ENCODE measurements at regions not wholly inside any gene's neighbourhood (a gene's known extent, or its start where the extent isn't known, plus 50 kb on each side); places are given as distances from the start of the nearest gene placed in this dataset.

DNA sequence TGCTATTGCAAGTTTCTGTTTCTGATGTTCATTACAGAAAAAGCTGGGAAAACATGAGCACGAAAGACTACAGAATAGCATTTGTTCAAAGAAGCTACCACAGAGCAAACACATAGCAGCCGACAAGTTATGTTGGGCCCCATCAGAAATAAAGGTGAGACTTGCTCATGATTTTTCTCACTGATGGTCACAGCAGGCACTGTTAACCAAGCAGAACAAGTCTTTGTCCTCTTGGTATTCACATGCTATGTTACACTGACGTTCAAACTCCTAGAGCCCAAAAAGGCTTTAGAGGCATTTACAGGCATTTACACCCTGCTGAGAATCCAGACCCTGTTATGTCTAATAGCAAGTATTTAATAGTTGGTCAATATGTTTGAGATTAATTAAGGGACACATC, 235.0 kb upstream of the HNMT start:
- DNase-seq = no peak

DNA sequence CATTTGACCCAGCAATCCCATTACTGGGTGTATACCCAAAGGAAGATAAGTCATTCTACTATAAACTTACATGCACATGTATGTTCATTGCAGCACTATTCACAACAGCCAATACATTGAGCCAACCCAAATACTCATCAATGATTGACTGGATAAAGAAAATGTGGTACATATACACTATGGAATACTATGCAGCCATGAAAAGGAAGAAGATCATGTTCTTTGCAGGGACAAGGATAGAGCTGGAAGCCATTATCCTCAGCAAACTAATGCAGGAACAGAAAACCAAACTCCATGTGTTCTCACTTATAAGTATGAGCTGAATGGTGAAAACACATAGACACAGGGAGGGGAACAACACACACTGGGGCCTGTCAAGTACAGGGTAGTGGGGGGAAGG, 226.7 kb upstream of the HNMT start:
- DNase-seq = no peak

DNA sequence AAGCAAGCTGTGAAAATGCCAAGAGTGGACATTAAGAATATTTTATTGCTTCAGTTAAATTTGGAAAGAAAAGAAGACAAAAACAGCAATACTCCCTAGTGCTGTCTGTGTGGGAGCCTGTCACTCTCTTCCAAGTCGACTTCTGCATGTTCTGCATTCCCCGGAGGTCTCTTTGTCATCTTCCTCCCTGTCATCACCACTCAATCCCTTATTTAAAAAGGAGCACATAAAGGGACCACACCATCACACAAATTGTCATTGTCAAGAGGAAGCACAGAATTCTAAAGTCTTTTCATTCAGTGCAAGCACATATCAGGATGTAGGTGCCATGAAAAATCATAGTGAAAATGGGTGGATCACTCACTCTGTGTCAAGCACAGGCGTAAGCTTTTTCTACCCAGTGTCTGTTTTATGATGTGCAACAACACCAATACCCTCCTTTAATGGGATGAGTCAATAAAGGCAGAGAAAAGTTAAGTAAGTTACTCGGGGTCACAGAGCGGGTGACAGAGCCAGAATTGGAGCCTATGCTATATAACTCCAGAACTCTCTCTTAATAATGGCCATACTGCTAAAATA, 222.4 kb upstream of the HNMT start:
- no peak for DNase-seq

DNA sequence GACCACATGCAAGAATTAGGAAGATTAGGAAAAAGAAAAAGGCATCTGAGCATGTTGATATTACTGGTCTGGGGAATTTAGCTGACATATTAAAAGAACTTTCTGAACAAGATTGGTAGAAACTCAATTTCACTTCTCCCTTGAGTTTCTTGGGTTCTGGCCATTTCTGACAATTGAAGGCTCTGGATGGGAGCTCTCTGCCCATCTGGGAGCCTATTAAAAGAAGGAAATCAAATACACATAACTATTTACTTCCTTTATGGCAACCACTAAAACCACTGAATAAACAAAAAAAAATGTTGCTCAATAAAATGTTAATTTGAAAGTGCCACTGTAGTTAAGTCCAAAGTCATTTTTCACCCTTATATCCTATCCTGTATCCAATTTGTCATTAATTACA, 216.8 kb upstream of the HNMT start:
- DNase-seq = no peak

DNA sequence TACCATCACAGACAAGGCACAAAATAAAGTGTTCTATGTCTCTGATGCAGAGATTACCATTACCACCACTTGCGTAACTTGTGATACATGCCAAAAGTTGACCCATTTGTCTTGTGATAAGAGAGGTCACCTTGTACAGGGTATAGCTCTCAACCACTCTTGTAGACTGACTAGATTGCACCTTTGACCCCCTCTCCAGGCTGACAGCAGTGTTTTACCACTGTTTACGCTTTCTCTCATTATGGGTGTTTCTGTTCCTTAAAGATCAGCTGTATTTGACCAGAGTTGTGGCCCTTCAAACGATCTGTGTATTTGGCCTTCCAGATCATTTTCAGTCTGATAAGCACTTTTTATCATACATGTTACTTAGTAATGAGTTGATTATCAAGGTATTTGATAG, 215.7 kb upstream of the HNMT start:
- no peak for DNase-seq

DNA sequence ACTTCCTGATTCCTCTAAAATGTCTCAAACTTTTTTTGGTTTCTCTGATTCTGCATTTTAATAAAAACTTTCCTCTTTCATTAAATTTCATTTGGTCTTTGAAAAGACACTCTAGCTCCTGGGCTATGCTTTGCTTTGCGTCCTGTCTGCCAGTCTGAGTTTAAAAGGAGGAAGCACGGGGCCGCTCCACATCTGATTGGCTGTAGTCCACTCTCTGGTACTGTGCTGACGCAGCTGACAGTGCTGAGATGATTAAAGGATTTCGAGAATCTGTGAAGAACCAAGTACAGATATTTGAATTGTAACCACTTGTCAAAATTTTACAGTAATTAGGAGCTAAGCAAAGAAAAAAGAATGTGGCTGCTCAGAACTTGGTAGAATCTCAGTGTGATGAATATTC, 199.6 kb upstream of the HNMT start:
- no peak for DNase-seq

DNA sequence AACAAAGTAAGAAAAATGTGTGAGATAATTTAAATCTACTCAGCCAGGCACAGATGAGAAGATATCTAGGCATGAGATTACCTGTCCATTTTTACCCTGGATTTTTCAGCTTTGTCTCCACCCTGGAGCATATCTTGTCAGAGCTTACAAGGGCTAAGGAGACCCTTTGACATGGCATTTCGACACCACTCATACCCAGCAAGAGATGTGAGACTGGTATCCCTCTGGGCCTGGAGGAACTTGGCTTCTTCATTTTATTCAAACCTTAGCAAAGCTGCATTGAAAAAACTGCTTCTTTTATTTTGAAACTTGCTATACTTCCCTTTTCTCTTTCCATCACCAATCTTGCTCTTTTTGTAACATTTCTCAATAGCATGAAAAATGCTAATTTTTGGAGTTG, 194.9 kb upstream of the HNMT start:
- DNase-seq = no peak

DNA sequence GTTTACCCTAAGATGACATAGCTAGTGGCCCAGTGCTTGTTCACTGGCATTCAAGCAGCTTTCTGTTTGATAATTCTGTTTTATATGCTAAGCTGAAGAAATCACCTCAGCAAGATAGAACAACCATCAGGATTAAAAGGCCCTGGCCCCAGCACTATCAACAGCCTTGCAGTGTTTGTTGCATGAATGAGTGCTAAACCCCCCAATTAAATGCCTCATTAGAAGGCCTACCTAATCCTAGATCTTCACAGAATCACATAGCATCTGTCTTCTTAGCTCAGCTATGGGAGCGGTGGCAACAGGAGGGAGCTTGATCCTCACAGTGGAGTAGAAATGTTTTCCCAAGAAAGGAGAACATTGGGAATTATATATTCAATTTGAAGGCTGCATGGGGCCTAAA, 194.1 kb upstream of the HNMT start:
- DNase-seq = no peak

DNA sequence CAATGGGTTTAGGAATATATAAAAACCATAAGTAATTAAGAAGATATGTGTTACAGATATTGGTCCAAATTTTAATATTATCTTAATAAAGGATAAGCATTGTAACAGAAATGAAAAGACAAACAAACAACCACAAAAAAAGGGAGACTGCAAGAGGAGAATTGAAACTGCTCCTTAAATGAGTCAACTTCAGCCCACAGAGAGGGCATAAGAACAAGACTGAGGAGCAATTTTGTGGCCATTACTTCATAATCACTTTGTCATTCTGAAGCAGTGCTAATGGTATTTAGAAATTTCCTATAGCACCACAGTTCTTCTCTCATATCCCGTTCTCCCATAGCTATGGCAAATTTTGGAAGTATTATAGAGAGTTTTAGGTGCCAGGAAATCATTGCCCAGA, 193.2 kb upstream of the HNMT start:
- DNase-seq = no peak

DNA sequence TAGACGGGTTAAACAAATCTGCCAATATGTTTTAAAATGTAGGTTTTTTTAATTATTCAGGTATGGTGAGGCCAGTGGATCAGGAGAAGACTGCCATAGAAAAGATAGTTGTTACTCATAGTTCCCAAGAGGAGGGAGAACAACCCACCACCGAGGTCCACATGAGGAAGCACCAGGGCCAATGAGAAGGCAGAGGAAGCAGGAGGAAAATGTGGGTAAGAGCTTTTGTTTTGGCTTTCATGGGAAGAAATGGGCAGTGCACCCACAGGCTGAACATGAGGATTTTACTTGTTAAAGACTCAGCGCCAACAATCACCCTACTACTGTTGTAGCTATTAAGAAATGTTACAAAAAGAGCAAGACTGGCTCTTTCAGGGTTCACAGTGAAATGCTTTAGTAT, 191.8 kb upstream of the HNMT start:
- DNase-seq = no peak

DNA sequence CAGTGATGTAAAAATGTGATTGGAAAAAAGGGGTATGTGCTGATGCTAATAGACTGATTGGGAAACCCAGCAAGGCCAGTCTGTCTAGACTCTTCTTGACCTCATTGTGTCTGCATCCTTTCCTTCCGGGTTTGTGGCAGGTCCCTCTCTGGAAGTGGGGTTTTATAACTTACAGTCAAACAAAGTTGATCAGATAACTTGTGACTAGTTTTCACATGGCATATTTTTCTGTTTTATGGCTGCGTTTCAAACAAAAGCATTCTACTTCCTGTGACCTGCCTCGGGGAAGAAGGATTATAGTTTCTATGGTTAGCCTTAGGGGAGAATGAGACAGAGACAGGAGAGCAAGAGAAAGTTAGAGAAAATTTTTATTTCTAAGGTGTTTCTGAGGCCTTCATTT, 188.7 kb upstream of the HNMT start:
- DNase-seq = no peak

DNA sequence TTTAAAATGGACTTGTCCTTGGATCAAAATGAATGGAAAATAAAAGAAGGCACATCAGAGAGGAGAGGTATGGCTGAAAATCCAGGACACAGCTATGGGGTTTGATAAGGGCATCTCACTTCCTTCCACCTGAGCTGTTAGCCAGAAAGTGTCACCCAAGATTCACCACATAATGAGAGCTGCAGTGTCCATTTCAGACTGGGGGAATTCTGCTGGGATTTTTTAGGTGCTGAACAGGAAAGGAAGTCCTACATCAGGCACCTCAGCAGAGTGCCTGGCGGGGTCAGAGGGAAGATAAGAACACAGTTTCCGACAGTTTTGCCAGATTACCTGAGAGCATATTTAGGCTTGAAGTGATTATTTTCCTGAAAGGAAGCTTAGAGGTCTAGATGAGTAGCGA, 187.6 kb upstream of the HNMT start:
- DNase-seq = no peak

DNA sequence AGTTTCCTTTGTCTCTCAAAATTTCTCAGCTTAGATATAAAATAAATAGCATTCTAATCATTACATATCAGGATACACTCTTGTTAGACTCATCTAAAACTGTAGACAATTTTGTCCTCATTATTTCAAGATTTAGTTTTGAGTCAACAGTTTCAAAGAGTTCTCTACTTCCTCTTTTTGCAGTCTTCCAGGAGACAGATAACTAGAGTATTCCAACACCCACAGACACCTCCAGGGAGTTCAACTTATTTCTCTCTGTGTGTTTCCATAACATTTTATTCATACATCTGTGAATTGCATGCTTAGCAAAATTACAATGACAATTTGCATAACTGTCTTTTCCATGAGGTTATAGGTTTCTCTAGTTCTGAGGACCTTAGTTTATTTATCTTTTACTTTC, 166.6 kb upstream of the HNMT start:
- no peak for DNase-seq

DNA sequence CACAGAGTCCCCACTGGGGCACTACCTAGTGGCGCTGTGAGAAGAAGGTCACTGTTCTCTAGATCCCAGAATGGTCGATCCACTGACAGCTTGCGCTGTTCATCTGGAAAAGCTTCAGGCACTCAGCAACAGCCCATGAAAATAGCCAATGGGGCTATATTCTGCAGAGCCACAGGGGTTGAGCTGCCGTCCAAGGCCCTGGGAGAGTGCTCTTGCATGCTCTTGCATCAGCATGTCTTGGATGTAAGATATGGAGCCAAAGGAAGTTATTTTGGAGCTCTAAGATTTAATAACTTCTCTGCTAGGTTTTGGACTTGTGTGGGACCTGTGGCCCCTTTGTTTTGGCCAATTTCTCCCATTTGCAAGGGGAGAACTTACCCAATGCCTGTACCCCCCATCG, 164.7 kb upstream of the HNMT start:
- no peak for DNase-seq

DNA sequence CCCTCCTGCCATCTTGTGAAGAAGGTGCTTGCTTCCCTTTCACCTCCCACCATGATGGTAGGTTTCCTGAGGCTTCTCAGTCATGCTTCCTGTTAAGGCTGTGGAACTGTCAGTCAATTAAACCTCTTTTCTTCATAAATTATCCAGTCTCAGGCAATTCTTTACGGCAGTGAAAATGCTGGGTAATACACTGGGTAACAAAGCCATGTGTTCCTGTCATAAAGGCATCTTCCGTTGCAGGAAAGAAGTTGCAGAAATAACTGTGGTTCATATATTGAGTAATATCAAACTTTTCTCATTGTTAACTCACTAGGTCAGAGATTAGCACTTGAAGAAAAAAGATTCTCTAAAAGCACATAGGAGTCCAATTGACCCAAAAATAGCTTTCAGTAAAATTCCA, 163.9 kb upstream of the HNMT start:
- no peak for DNase-seq

DNA sequence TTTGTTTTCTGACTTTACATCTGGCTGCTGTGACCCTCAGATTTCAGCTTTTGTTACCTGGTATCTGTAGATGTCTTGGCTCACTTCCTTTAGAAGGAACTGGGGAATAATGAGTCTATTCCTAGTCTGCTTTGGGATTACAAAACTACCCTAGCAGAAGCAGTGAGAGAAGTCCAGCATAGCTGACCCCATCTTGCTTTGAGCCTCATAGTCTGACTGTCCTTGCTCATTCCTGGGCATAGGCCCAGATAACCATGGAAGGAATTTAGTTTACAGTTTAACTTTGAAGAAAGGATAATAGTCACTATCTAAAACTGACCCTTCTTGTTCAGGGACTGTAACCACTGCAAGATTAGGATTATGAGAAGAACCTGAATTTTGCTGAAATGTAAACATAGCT, 163.0 kb upstream of the HNMT start:
- DNase-seq = no peak

DNA sequence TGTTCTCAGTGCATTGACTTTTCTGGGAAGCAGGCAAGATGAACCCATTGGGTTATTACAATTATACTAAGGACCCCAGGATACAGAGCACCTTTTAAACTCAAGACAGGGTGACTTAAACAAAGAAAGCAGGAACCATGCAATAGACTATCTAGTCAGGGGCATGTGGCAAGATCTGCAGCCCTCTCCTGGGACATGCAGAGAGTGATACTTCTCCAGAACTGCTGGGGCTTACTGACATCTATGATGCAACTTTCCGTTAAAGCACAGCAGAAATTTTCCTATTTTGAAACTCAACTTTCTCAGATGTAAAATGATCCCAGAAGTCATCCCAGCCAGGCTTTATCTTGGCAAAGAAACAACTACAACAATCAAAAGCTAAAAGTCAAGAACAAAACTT, 162.2 kb upstream of the HNMT start:
- DNase-seq = no peak

DNA sequence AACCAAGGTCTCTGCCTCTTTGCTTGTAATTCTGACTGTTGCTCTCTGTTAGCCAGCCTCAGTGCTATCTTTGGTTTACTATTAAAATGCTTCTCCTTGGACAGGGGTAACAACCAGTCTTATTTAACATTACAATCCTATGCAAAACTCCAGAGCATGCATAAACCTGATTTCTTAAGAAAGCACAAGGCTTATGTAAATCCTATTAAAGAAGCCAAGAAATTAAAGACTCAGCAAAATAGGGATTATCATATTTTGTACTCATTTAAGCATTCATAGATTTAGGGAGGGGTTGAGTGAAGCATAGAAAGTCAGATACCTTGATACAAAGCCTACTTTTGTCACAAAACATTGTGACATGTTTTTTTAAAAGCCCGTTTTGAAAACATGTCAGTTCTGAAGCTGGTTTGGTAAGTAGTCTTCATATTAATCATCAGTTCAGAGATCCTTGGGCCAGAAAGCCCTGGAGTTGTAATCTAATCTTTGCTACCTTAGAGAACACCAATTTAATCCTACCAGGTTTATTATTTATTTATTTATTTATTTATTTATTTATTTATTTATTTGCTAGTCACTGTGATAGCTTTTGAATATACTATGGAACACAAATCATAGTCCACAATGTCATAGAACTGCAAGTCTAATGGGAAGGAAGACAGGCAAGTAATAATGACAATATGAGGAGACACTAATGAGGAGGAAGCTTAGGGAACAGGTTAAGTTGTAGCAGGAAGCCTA, 158.0 kb upstream of the HNMT start:
- DNase-seq = no peak

DNA sequence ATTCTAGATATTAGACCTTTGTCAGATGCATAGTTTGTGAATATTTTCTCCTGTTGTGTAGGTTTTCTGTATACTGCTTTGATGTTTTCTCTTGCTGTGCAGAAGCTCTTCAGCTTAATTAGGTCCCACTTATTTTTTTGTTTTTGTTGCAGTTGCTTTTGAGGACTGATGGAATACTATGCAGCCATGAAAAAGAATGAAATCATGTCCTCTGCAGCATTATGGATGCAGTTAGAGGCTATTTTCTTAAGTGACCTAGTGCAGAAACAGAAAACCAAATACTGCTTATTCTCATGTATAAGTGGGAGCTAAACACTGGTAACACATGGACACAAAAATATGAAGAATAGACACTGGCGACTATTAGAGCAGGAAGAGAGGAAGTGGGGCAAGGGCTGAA, 155.0 kb upstream of the HNMT start:
- DNase-seq = no peak

DNA sequence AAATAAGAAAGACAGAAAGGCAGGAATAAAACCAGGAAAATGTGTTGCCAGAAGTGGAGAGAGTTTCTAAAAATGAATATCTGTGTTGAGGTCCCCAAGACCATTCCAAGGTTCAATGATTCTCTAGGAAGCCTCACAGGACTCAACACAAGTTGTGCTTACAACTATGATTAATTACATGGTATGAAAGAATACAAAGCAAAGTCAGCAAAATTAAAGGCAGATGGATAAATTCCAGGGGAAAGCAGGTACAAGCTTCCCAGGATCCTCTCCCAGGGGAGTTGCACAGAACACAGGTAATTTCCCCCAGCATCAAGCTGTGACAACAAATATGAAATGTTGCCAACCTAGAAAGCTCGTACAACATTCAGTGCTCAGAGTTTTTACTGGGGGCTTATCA, 154.4 kb upstream of the HNMT start:
- DNase-seq = no peak

DNA sequence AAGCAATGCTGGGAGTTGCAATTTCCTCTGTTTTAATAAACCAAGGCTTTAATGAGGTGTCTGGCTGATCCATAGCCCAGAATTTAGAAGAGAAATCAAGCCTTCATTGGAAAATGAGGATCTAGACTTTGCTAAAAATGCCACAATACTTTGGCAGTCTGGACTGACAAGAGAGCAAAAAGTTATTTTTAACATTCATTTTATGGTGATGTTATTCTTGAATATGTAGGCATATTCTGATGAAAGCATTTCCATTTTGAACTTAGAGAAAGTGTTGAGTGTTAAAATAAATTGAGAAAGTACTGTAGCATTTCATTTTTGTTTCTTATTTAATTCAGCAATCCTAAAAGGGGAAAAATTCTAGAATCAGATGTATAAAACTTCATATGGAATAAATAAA, 151.8 kb upstream of the HNMT start:
- DNase-seq = no peak

DNA sequence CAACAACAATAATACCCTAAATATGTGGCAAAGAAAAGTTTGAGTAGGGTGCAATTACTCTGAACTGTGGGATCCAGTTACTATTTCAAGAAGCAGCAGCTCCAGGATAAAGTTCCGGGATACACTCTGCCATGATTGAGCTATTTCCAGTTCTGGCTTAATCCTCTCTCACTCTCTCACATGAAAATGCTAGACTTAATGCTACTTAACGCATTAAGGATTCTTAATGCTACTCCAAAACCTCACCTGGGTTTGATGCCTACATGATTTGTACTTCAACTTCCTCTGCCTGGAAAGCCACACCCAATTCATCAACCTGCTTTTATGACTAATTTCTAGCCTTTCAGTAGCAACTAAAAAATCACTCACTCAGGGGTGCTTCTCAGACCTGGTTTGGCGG, 151.1 kb upstream of the HNMT start:
- DNase-seq = no peak

DNA sequence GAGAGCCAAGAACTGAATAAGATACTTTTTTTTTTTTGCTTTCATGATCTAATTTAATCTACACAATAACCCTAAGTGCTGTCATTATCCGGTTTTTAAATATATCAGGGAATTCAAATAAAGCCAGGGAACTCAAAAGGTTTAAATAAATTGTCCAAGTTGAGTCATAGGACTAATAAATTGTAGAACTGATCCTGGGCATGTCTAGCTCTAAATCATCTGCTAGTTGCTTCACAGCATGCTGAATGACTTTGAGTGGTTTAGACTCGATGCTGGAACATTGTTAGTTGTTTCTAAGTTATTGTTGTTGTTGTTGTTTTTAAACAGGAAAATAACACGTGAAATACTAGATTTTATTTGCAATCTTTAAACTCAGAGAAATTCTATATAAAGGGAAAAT, 147.2 kb upstream of the HNMT start:
- DNase-seq = no peak

DNA sequence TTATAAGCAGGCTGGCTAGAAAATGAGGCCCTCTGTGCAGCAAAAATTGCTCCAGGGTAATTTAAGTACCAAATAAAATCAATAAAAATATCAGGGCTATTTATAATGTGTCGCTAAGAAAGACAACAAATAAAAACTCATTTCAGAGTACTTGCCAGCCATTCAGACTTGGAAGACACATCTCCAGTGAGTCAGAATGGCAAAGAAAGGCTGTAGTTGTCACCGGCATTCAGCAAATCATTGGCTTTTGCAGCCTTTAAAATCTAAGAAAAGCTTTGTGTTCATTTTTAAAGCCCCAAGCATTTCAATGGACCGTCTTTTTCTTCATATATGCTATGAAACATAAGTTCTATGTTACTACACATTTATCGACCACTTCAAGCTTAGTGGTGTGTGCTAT, 141.1 kb upstream of the HNMT start:
- DNase-seq = no peak

DNA sequence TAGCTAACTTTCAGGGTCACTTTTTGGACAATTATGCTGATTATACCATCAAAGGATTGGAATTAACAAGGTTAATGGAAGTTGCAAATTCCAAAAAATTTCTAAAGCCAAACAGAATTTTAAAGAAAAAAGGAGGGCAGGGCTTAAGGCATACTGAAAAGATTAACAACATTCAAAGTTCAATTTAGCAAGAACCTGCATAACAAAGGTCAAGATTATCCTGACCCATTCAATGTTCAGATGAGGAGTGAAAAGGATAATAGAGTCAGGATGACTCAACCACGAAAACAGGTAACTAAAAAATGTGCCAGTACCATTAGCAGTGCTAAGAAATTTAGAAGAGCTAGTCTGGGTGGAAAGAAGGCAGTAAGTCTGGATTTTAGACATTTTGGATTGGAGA, 139.8 kb upstream of the HNMT start:
- no peak for DNase-seq
